Retina (tissue), 1 donor: ENCODE measurements at regions not wholly inside any gene's neighbourhood (a gene's known extent, or its start where the extent isn't known, plus 50 kb on each side); places are given as distances from the start of the nearest gene placed in this dataset.
A peak's percentile ranks its signal among the peaks of the same experiment; 100 is the strongest.

Source experiments
- DNase-seq: peaks from one replicate; pipeline ENCODE4 v3.0.0-alpha.2; 2016

DNA sequence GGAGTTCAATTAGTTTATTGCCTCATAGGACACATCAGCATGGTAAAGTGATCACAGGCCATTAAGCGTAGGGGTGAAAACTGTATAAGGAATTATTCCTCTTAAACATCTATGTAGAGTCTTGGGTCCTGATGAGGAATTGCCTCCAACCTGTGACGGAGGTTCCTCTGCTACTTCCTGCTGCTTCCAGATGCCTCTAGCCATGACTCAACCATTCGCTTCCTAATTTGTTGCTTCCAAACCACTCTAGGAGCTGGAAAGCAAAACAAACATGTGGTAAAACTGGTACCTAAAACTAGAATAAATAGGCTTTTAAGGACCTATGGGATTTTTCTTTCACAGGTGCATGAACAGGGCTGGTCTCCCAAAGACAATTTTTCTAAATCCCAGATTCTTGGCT is 253.8 kb downstream of the KLF12 start:
- DNase-seq = no peak

DNA sequence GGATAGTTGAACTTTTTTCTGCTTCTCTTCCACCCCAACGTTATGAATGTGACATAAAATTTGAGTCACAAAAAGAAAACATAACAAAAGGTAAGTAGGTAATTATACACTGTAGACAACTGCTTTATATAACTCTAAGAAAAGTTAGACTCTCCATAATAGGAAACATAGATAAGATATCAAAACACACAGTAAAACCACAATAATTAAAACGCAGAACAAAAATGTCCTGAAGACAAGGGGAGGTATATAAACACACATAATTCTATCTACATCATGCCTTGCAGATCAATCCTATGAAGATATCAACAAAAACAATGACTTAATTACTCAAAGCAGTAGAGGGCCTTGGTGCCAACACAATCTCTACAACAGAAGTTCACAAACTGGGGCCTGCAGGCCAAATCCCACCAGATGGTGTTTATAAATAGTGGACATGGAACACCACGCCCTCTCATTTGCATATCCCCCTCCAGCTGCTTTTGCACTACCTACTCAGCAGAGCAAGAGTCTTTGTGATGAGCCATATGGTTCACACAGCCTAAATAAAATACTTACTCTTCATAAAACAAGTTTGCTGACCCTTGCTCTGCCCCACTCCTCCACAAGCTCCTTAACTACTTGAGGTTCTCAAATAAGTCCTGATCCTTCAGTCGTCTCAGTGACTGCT is 254.7 kb downstream of the KLF12 start:
- DNase-seq = no peak

GRCh38 chr13:73877399-73877798 is 256.8 kb downstream of the KLF12 start:
- DNase-seq = no peak

DNA sequence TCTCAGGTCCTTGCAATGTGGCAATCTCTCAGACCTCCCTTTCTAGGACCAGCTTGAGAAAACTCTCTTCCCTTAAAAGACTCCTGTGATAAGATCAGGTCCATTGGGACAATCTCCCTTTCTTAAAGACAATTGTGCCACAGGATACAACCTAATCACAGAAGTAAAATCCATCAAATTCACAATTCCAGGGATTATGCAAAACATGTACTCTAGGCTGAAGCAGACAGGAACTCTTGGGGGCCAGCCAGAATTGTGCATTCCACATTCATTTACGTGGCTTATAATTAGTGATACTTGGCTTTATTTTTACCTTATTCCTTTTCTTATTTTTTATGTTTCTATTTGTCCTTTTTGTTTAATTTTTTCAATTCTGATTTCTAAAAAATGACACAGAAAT is 257.9 kb downstream of the KLF12 start:
- no peak for DNase-seq

GRCh38 chr13:73873940-73874830 is 260.0 kb downstream of the KLF12 start:
- DNase-seq = no peak

- no peak for DNase-seq
Measured at GRCh38 chr13:73872397-73872796, 261.8 kb downstream of the KLF12 start.

DNA sequence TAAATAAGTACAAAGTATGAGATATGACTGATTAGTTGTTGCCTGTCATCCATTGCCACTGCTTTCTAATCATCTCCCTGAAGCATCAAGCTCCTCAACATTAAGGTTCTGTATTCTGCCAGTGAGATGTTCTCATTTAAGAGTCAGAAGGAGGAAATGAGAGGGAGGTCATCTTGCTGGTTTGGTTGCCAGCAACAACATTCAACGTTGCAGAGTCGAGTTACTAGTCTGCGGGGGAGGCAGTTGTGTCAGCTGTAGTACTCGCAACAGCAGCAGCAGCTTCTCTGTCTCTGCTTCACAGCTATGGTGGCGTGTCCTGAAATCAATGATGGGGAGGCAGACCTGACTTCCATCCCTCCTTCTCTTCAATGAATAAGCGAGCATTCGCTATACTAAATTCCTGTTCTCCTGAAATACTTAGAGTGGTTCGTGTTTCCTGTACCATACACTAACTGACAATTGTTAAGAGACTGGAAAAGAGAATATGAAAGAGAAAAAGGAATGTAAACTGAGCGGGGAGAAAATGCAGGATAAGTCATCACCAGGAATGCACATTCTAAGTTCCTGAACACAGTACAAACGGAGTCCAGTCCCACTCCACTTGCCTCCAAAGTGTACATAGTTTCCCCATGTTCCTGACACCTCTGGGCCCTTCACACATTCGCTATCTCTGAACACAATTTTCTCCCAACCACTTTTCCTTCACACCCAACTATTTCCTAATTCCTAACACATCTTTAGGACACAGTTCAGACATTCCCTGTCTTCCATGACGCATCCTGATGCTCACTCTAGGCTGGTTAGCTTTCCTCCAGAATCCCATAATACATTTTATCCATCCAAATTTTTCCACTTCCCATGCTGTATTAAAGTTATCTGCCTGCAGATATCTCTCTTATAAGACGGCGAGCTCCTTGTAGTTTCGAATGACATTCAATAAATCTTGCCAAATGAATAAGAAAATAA is 263.0 kb downstream of the KLF12 start:
- no peak for DNase-seq

DNA sequence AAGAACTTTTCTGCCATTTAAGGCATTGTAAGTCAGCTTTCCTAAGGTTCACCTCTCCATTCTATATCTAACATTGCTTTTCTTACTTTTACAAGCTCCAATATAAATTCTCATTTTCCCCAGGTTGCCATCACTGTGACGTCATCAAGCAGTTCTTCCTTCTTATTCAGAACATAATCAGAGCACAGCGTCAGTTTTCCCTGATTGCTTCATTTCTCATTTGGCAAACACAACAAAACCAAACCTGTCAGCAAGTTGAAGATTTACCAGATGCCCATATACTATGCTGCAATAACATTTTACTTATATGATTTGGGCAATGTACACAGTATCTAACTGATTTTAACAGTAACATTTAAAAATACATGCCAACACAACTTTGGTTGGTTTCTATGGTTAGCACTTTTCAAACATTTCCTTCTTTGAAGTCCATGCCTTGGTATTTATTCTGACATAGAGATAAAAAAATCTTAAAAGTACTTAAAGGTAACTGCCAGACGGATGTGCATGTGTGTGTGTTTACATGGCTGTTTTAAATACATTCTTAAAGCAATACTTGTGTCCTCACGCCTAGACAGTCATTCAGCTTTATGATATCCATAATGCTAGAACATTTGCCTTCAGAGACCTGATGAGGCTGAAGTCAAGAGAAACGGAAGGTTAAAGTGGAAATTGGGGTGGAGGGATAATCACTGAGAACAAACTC is 264.0 kb downstream of the KLF12 start:
- no peak for DNase-seq

GRCh38 chr13:73865027-73865426 is 269.2 kb downstream of the KLF12 start:
- no peak for DNase-seq

DNA sequence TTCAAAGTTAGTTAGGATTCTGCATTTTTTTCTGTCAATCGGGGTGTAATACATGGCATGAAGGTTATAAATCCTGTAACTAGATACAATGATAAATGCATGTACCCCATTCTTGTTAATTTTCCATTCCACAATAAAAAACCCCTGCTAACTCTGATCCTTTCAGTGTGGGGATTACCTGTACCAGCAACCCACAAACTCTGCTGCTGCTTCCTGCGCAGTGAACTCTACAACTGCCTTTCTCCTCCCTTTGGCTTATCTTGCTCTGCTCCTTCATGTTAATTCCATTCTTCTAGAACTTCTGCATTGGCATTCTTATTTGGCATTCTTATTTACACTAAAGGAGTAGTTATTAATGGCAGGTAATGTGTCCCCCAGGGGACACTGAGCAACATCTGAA is 273.1 kb downstream of the KLF12 start:
- DNase-seq = no peak

GRCh38 chr13:73860501-73860900 is 273.7 kb downstream of the KLF12 start:
- DNase-seq = no peak

GRCh38 chr13:73859841-73860240 is 274.4 kb downstream of the KLF12 start:
- DNase-seq = no peak

DNA sequence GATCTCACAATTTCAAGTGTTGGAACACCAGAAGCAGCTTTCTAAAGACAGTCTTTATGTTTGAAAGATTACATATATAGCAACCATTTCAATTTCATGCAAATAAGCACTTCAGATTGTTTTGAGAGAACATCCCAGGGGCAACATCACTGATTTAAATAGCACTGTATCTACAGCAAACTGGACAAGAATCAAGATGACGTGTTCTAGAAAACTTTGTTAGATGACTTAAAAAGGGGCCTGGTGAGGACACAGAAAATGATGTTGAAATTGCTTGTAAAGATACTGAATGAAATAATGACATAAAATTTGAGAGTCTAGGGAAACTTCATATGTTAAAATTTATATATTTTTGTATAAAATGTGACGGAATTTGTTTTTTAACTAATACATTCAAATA is 277.1 kb downstream of the KLF12 start:
- no peak for DNase-seq

DNA sequence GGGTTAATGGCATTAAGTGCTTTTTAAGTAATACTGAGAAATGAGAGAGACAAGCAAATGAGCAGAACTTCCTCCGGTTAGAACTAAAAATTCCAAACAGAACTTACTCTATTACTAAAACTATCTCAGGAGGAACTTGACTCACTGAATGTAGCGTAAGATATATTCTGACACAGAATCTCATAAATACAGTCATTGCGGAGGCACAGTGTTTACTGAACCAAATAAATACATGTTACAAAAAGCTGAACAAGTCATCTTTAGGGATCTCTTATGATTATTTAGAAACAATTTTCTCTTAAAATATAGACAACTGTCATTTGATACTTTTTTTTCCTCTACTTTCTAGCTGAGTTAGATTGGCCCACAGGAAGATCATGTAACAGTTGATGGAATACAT is 283.1 kb downstream of the KLF12 start:
- no peak for DNase-seq

DNA sequence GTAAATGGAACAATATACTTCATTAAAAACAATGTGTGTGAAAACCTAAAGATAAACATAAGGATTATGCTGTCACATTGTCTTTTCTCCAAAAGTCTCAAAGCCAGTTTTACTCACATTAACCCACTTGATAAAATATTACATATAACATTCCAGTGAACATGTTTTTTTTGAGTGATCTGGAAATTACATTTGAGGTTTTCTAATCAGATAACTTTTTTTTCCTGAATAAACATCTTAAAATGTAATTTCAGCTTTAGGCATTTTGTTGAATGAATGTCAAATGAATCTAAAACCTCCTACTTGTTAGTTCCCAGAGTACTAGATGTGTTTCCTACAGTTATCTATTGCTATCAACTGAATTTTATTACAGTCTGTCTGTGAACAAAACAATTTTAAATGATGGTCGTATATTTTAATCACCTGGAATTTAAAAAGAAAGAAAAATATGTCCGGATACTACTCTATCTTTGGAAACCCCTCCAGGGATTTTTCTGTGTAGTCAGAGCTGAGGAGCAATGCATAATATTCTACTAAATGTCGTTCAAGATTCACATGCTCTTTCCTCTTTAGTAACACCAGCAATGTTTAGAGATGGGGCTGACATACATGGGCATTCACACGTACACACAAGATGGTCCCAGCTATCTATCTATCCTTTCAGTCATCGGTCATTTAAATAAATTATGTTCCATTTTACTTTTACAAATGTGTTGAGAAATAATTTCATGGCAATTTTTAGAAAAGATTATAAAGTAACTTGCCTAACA is 283.9 kb downstream of the KLF12 start:
- no peak for DNase-seq

GRCh38 chr13:73849292-73849691 is 284.9 kb downstream of the KLF12 start:
- no peak for DNase-seq

- DNase-seq = no peak
Measured at GRCh38 chr13:73844986-73845385, 289.2 kb downstream of the KLF12 start.

DNA sequence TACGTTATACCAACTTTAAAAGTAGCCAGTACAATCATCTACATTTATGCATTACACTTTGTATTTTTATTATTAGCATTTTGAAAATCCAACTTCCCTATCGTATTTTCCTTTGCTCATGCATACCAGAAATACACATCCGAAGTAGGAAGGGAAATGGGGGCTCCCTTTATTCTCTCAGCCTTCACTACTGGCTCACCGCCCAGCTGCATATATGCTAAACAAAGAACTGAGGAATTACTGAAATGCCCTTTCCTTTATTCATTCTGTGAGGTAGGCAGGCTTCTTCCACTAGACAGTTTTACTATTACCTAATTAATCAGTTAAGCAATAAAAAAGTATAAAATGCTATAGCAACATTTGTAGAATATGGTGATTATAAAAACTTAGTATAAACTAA is 291.6 kb downstream of the KLF12 start:
- DNase-seq = no peak

DNA sequence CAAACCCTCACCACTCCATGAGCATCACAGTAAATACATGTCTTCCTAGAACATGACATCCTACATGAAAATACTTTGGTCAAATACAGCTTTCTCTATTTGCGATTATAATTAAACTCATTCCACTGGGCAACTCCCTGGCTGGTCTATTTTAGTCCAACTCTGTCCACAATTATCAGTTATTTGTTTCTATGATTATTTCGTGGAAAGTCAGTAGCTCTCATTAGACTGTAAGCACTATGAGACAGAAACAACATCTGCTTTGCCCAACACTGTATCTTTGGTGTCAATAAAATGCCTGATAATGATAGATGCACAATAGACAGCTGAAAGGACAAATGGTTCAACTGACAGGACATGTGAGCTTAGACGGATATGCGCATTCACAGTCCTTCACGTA is 292.0 kb downstream of the KLF12 start:
- DNase-seq = no peak

DNA sequence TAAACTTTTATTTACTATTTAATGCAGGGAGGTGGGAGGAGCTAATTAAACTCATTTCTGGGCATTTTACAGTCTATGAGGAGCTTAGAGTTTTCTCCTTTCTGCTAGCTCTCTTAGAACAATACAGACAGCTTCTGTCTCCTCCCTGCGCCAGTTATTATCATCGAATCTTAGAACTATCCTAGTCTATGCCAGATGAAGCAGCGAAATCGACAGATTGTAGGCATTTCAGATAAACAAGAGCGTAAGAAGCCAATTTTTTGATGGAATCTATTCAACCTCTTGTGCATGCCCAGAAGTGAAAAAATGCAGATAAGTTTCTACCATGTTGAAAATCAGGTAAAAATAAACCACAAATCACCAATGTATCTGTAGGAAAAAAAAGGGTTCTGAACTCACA is 297.1 kb downstream of the KLF12 start:
- no peak for DNase-seq

- peak; percentile 46 for DNase-seq
Measured at GRCh38 chr13:73835138-73835721, 299.0 kb downstream of the KLF12 start.
